Bronchial epithelial cell (primary cell): ENCODE measurements at regions not wholly inside any gene's neighbourhood (a gene's known extent, or its start where the extent isn't known, plus 50 kb on each side); places are given as distances from the start of the nearest gene placed in this dataset.

Experiments
- DNase-seq: peaks from one replicate; pipeline ENCODE4 v3.0.0-alpha.2; 2010; ENCODE audit warnings: low read depth
- FAIRE-seq: peaks from 2 replicates; lab custom pipeline; 2011; peaks lifted over from hg19 to GRCh38; lab: Jason Lieb, UNC
- H3K27me3 ChIP-seq: 2 replicates; pipeline ENCODE4 v1.5.1; 2011; ENCODE audit warnings: low read length; ENCODE audit not compliant: control insufficient read depth, insufficient read depth
- H3K36me3 ChIP-seq: 2 replicates; pipeline ENCODE4 v1.5.1; 2011; ENCODE audit warnings: low read length; ENCODE audit not compliant: control insufficient read depth, insufficient read depth
- H3K4me3 ChIP-seq: 2 replicates; pipeline ENCODE4 v1.5.1; 2011; ENCODE audit warnings: mild to moderate bottlenecking, low read depth, low read length, control low read depth
- CTCF ChIP-seq: IDR thresholded peaks from 2 replicates; pipeline ENCODE4 v1.5.1; 2011; ENCODE audit warnings: mild to moderate bottlenecking, moderate library complexity, low read length, control low read depth, inconsistent platforms; ENCODE audit not compliant: insufficient read depth, severe bottlenecking

- Histone ChIP-seq H3K27me3 (no peaks in the 10 kb centered on the region), H3K4me3 (no peak overlapping the region), H3K36me3 (no peaks in the 10 kb centered on the region)
- DNase-seq, result no peak
- no peak for FAIRE-seq
- no peak for TF ChIP-seq CTCF
Observed at GRCh38 chr1:105700723-105701122, 1355.8 kb upstream of the PRMT6 start.

- FAIRE-seq, result no peak
- DNase-seq, result no peak
- no peaks in the 10 kb centered on the region for H3K27me3 ChIP-seq
- TF ChIP-seq CTCF, result no peak
- no peak overlapping the region for H3K4me3 ChIP-seq
- no peaks in the 10 kb centered on the region for H3K36me3 ChIP-seq
Observed at GRCh38 chr1:105724286-105724685, 1332.2 kb upstream of the PRMT6 start.

GRCh38 chr1:105730701-105731100 lies 1325.8 kb upstream of the PRMT6 start:
- TF ChIP-seq CTCF, result no peak

GRCh38 chr1:105736349-105736748 lies 1320.1 kb upstream of the PRMT6 start:
- H3K36me3 ChIP-seq, result no peaks in the 10 kb centered on the region
- FAIRE-seq (no peak), DNase-seq (no peak)
- no peak for TF ChIP-seq CTCF
- no peak overlapping the region for H3K4me3 ChIP-seq
- H3K27me3 ChIP-seq, result no peaks in the 10 kb centered on the region

More at GRCh38 chr1:105730701-105731100, 1325.8 kb upstream of the PRMT6 start:
- FAIRE-seq (no peak), DNase-seq (no peak)
- Histone ChIP-seq H3K36me3 (no peaks in the 10 kb centered on the region), H3K27me3 (no peaks in the 10 kb centered on the region), H3K4me3 (no peak overlapping the region)

- FAIRE-seq, result no peak
- TF ChIP-seq CTCF, result no peak
- Histone ChIP-seq H3K27me3 (no peaks in the 10 kb centered on the region), H3K36me3 (no peaks in the 10 kb centered on the region), H3K4me3 (no peak overlapping the region)
- no peak for DNase-seq
Observed at GRCh38 chr1:105779727-105780126, 1276.7 kb upstream of the PRMT6 start.

- DNase-seq (peak; percentile 7), FAIRE-seq (no peak)
- Histone ChIP-seq H3K36me3 (no peaks in the 10 kb centered on the region), H3K4me3 (no peak overlapping the region), H3K27me3 (no peaks in the 10 kb centered on the region)
- no peak for TF ChIP-seq CTCF
Observed at GRCh38 chr1:105785021-105785420, 1271.5 kb upstream of the PRMT6 start.
